Glutamatergic neuron (in vitro differentiated cells): ENCODE measurements at regions not wholly inside any gene's neighbourhood (a gene's known extent, or its start where the extent isn't known, plus 50 kb on each side); places are given as distances from the start of the nearest gene placed in this dataset.

Experiments used
- DNase-seq: peaks from one replicate; pipeline ENCODE4 v3.0.0; 2022
- H3K27ac Mint-ChIP-seq: one replicate; pipeline ENCODE4 v1.8.0; 2020; ENCODE audit warnings: mild to moderate bottlenecking, mixed read lengths, inconsistent platforms; ENCODE audit not compliant: unreplicated experiment
- H3K27me3 Mint-ChIP-seq: one replicate; pipeline ENCODE4 v1.8.0; 2020; ENCODE audit warnings: mild to moderate bottlenecking, moderate library complexity, mixed read lengths, inconsistent platforms; ENCODE audit not compliant: unreplicated experiment
- H3K36me3 Mint-ChIP-seq: one replicate; pipeline ENCODE4 v1.8.0; 2020; ENCODE audit warnings: mild to moderate bottlenecking, mixed read lengths, inconsistent platforms; ENCODE audit not compliant: unreplicated experiment
- H3K4me1 Mint-ChIP-seq: one replicate; pipeline ENCODE4 v1.8.0; 2020; ENCODE audit warnings: mild to moderate bottlenecking, low read depth, mixed read lengths, inconsistent platforms; ENCODE audit not compliant: unreplicated experiment
- H3K4me3 Mint-ChIP-seq: one replicate; pipeline ENCODE4 v1.8.0; 2020; ENCODE audit warnings: mild to moderate bottlenecking, mixed read lengths, inconsistent platforms; ENCODE audit not compliant: unreplicated experiment
- H3K9me3 Mint-ChIP-seq: one replicate; pipeline ENCODE4 v1.8.0; 2020; ENCODE audit warnings: mild to moderate bottlenecking, moderate library complexity, mixed read lengths, inconsistent platforms; ENCODE audit not compliant: unreplicated experiment
- CTCF ChIP-seq: fragments of 200-600 bp; sonication (generic); IDR thresholded peaks from one replicate; pipeline ENCODE4 v1.5.0; 2021; ENCODE audit not compliant: partially characterized antibody, unreplicated experiment

- Mint-ChIP-seq H3K27me3 (no peaks in the 10 kb centered on the region), H3K4me1 (peaks cover 3% of the 10 kb centered on the region), H3K4me3 (no peak overlapping the region), H3K27ac (no peak overlapping the region), H3K9me3 (no peaks in the 10 kb centered on the region), H3K36me3 (peaks cover 7% of the 10 kb centered on the region)
- DNase-seq = no peak
- no peak for TF ChIP-seq CTCF
These were observed 913.6 kb upstream of the ARPP21 start for GRCh38 chr3:34725774-34726173.

DNA sequence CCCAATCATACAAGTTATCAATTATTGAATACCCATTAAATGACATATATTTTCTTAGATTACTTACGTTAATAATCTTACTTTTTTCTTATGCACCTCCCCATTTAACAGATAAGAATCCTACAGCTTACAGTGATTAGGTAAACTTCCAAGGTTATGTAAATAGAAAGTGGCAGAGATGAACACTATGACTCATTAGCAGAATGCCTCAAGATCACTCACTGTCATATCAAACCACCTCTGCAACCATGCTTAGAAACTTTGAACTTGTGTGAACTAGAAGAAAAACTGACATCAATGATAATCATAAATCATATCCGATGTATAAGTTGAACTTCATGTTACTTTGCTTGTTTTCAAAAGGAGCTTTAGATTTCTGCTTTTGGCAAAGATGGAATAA lies 911.6 kb upstream of the ARPP21 start:
- Mint-ChIP-seq H3K4me1 (peaks cover 3% of the 10 kb centered on the region), H3K4me3 (no peak overlapping the region), H3K27me3 (no peaks in the 10 kb centered on the region), H3K36me3 (peaks cover 12% of the 10 kb centered on the region), H3K27ac (no peak overlapping the region), H3K9me3 (no peaks in the 10 kb centered on the region)
- no peak for TF ChIP-seq CTCF
- no peak for DNase-seq

- DNase-seq = no peak
- Mint-ChIP-seq H3K9me3 (no peaks in the 10 kb centered on the region), H3K27ac (no peak overlapping the region), H3K4me3 (no peak overlapping the region), H3K36me3 (no peaks in the 10 kb centered on the region), H3K27me3 (no peaks in the 10 kb centered on the region), H3K4me1 (no peaks in the 10 kb centered on the region)
- no peak for TF ChIP-seq CTCF
These were observed 897.2 kb upstream of the ARPP21 start for GRCh38 chr3:34742151-34742550.

DNA sequence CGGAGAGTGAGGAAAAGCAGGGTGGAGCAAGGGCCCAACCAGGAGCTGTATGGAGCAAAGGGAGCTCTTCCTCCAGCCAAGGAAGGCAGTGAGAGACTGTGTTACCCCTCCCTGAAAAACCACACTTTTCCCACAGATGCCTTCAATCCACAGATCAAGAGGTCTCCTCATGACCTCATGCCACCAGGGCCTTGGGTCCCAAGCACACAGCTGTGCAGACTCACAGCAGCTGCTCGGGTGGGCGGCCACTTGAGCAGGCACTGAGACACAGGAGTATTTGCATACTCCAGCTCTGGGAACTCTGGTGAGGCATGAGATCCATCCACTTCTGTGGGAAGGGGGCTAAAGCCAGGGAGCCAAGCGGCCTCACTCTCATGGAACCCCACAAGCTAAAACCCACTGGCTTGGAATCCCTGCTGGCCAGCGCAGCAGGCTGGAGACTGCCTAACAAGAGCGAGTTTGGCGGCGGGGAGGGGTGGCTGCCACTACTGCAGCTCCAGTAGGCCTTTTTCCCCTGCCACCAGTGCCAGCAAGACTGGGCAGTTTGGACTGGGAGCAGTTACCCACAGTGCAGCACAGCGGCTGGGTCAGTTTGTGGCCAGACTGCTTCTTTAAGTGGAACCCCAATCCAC lies 880.6 kb upstream of the ARPP21 start:
- Mint-ChIP-seq H3K27me3 (no peaks in the 10 kb centered on the region), H3K9me3 (peaks cover 9% of the 10 kb centered on the region), H3K4me1 (no peaks in the 10 kb centered on the region), H3K4me3 (no peak overlapping the region), H3K27ac (no peak overlapping the region), H3K36me3 (peaks cover 16% of the 10 kb centered on the region)
- no peak for TF ChIP-seq CTCF
- DNase-seq = no peak

DNA sequence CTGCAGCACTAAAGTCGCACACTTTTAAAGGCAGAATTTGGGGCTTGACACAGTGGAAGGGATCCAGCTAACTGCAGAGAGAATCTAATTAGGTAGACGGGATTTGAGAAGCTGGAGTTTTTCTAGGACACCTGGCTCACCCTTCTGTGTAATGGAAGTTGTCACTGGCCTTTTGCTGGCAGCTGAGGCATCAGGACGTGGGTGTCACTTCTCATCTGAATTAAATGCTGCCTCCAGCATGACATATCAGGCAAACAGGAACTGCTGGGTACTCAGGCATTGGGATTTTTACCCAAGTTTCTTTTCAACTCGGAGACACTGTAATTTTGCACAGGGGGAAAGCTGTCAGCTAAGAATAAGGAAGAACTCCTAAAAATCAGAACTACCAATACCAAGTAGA lies 861.9 kb upstream of the ARPP21 start:
- no peak for DNase-seq
- H3K4me3 Mint-ChIP-seq = no peak overlapping the region
- H3K27ac Mint-ChIP-seq = no peak overlapping the region
- TF ChIP-seq CTCF = no peak
- peaks cover 26% of the 10 kb centered on the region for H3K4me1 Mint-ChIP-seq
- H3K27me3 Mint-ChIP-seq = no peaks in the 10 kb centered on the region
- peaks cover 5% of the 10 kb centered on the region for H3K36me3 Mint-ChIP-seq
- H3K9me3 Mint-ChIP-seq = no peaks in the 10 kb centered on the region
